ENCODE measurements at regions not wholly inside any gene's neighbourhood (a gene's known extent, or its start where the extent isn't known, plus 50 kb on each side); places are given as distances from the start of the nearest gene placed in this dataset.
A peak's percentile ranks its signal among the peaks of the same experiment; 100 is the strongest.
"Not testable (repeated sequence)": the region's sequence is repeated elsewhere in the genome, so short reads cannot be mapped to it uniquely, and the experiment has no call there.

- no peaks in the 10 kb centered on the region for H3K4me1 ChIP-seq
- TF ChIP-seq POLR2AphosphoS5 (IDR thresholded peaks at IDR 0.05) = no peak
- TF ChIP-seq CTCF (IDR thresholded peaks at IDR 0.05) = no peak
- no peak for TF ChIP-seq EP300 (IDR thresholded peaks at IDR 0.05)
- TF ChIP-seq POLR2A (IDR thresholded peaks at IDR 0.05; ENCODE audit: low read depth) = no peak
- no peak overlapping the region for H3K27ac ChIP-seq (replicated peaks in 1 of 4)
- no peak overlapping the region for H3K4me3 ChIP-seq
- peak; percentile 53 for DNase-seq (ENCODE audit: extremely low spot score)
- intact Hi-C loops (cut with DNase I) = no loop called here
- no peaks in the 10 kb centered on the region for H3K27me3 ChIP-seq
- WGBS = 85% methylated on average over 2 of the region's 2 CpGs
- H3K36me3 ChIP-seq = no peaks in the 10 kb centered on the region
- H3K9me3 ChIP-seq = no peaks in the 10 kb centered on the region
Observed at GRCh38 chr6:113680301-113680700, 176.8 kb upstream of the MARCKS start.

- Histone ChIP-seq H3K9me3 (no peaks in the 10 kb centered on the region), H3K36me3 (no peaks in the 10 kb centered on the region), H3K27ac (replicated peaks in 1 of 4) (no peak overlapping the region), H3K4me1 (no peaks in the 10 kb centered on the region), H3K27me3 (no peaks in the 10 kb centered on the region), H3K4me3 (no peak overlapping the region)
- TF ChIP-seq EP300 (IDR thresholded peaks at IDR 0.05) (no peak), POLR2A (IDR thresholded peaks at IDR 0.05; ENCODE audit: low read depth) (no peak), POLR2AphosphoS5 (IDR thresholded peaks at IDR 0.05) (no peak), CTCF (IDR thresholded peaks at IDR 0.05) (no peak)
- intact Hi-C loops (cut with DNase I) = no loop called here
- DNase-seq (ENCODE audit: extremely low spot score) = no peak
- 92% methylated on average over 3 of the region's 3 CpGs for WGBS
Observed at GRCh38 chr6:113683968-113684367, 173.2 kb upstream of the MARCKS start.

- 82% methylated on average over 2 of the region's 2 CpGs for WGBS
- H3K27ac ChIP-seq (replicated peaks in 1 of 4) = no peak overlapping the region
- no peaks in the 10 kb centered on the region for H3K4me1 ChIP-seq
- intact Hi-C loops (cut with DNase I) = no loop called here
- no peaks in the 10 kb centered on the region for H3K27me3 ChIP-seq
- no peak for TF ChIP-seq POLR2A (IDR thresholded peaks at IDR 0.05; ENCODE audit: low read depth)
- TF ChIP-seq CTCF (IDR thresholded peaks at IDR 0.05) = no peak
- no peak for TF ChIP-seq EP300 (IDR thresholded peaks at IDR 0.05)
- no peak for TF ChIP-seq POLR2AphosphoS5 (IDR thresholded peaks at IDR 0.05)
- no peak for DNase-seq (ENCODE audit: extremely low spot score)
- H3K4me3 ChIP-seq = no peak overlapping the region
- no peaks in the 10 kb centered on the region for H3K9me3 ChIP-seq
- no peaks in the 10 kb centered on the region for H3K36me3 ChIP-seq
Observed at GRCh38 chr6:113684382-113684901, 172.7 kb upstream of the MARCKS start.

GRCh38 chr6:113686049-113686448, 171.1 kb upstream of the MARCKS start:
- WGBS = 100% methylated on average over 1 of the region's 1 CpG
- Histone ChIP-seq H3K27me3 (no peaks in the 10 kb centered on the region), H3K36me3 (no peaks in the 10 kb centered on the region), H3K4me3 (no peak overlapping the region), H3K9me3 (no peaks in the 10 kb centered on the region), H3K4me1 (no peaks in the 10 kb centered on the region), H3K27ac (replicated peaks in 1 of 4) (no peak overlapping the region)
- TF ChIP-seq POLR2A (IDR thresholded peaks at IDR 0.05; ENCODE audit: low read depth) = no peak
- no peak for TF ChIP-seq POLR2AphosphoS5 (IDR thresholded peaks at IDR 0.05)
- TF ChIP-seq CTCF (IDR thresholded peaks at IDR 0.05) = no peak
- no peak for TF ChIP-seq EP300 (IDR thresholded peaks at IDR 0.05)
- intact Hi-C loops (cut with DNase I) = no loop called here
- DNase-seq (ENCODE audit: extremely low spot score) = no peak

GRCh38 chr6:113689620-113690019, 167.5 kb upstream of the MARCKS start:
- H3K4me3 ChIP-seq; H3K27me3 ChIP-seq; intact Hi-C loops (cut with DNase I); H3K36me3 ChIP-seq; H3K9me3 ChIP-seq; H3K27ac ChIP-seq (replicated peaks in 1 of 4); H3K4me1 ChIP-seq: not testable (repeated sequence)
- 88% methylated on average over 4 of the region's 4 CpGs for WGBS
- peak; percentile 1 for DNase-seq (ENCODE audit: extremely low spot score)
